Osteocyte (in vitro differentiated cells): ENCODE measurements at regions not wholly inside any gene's neighbourhood (a gene's known extent, or its start where the extent isn't known, plus 50 kb on each side); places are given as distances from the start of the nearest gene placed in this dataset.

Experiments
- DNase-seq: peaks from one replicate; pipeline ENCODE4 v3.0.0; 2021; ENCODE audit warnings: mixed read lengths; ENCODE audit not compliant: unreplicated experiment; ENCODE audit errors: extremely low spot score
- H3K27ac Mint-ChIP-seq: one replicate; pipeline ENCODE4 v1.8.0; 2021; ENCODE audit warnings: mild to moderate bottlenecking, mixed read lengths; ENCODE audit not compliant: unreplicated experiment
- H3K27me3 Mint-ChIP-seq: one replicate; pipeline ENCODE4 v1.8.0; 2021; ENCODE audit warnings: mixed read lengths; ENCODE audit not compliant: unreplicated experiment
- H3K36me3 Mint-ChIP-seq: one replicate; pipeline ENCODE4 v1.8.0; 2021; ENCODE audit warnings: mixed read lengths; ENCODE audit not compliant: unreplicated experiment
- H3K4me1 Mint-ChIP-seq: one replicate; pipeline ENCODE4 v1.8.0; 2021; ENCODE audit warnings: mixed read lengths; ENCODE audit not compliant: unreplicated experiment
- H3K4me3 Mint-ChIP-seq: one replicate; pipeline ENCODE4 v1.8.0; 2021; ENCODE audit warnings: mild to moderate bottlenecking, moderate library complexity, mixed read lengths; ENCODE audit not compliant: unreplicated experiment
- H3K9me3 Mint-ChIP-seq: one replicate; pipeline ENCODE4 v1.8.0; 2021; ENCODE audit warnings: mixed read lengths; ENCODE audit not compliant: unreplicated experiment
- TF ChIP-seq, protein P1 (sequence below): fragments of 200-600 bp; sonication (generic); IDR thresholded peaks from 2 replicates; pipeline ENCODE4 v1.5.0; 2021; ENCODE audit warnings: antibody characterized with exemption, mild to moderate bottlenecking, moderate library complexity

DNA sequence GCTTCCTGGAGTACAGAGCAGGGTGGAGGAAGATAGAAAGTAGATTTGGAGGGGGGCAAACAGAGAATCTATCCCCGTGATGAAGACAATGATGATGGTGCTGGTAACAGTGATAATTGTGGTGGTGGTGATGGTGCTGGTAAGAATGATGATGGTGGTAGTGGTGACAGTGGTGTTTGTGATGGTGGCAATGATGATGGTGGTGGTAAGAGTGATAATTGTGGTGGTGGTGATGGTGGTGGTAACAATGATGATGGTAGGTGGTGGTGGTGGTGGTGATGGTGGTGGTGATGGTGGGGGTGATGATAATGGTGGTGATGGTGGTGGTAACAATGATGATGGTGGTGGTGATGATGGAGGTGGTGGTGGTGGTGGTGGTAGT lies 169.8 kb downstream of the TSHZ3 start:
- no peak overlapping the region for H3K4me3 Mint-ChIP-seq
- TF ChIP-seq, protein P1, sequence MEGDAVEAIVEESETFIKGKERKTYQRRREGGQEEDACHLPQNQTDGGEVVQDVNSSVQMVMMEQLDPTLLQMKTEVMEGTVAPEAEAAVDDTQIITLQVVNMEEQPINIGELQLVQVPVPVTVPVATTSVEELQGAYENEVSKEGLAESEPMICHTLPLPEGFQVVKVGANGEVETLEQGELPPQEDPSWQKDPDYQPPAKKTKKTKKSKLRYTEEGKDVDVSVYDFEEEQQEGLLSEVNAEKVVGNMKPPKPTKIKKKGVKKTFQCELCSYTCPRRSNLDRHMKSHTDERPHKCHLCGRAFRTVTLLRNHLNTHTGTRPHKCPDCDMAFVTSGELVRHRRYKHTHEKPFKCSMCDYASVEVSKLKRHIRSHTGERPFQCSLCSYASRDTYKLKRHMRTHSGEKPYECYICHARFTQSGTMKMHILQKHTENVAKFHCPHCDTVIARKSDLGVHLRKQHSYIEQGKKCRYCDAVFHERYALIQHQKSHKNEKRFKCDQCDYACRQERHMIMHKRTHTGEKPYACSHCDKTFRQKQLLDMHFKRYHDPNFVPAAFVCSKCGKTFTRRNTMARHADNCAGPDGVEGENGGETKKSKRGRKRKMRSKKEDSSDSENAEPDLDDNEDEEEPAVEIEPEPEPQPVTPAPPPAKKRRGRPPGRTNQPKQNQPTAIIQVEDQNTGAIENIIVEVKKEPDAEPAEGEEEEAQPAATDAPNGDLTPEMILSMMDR: no peak
- no peak overlapping the region for H3K27ac Mint-ChIP-seq
- no peaks in the 10 kb centered on the region for H3K27me3 Mint-ChIP-seq
- H3K9me3 Mint-ChIP-seq: no peaks in the 10 kb centered on the region
- no peaks in the 10 kb centered on the region for H3K36me3 Mint-ChIP-seq
- peaks cover 9% of the 10 kb centered on the region for H3K4me1 Mint-ChIP-seq
- DNase-seq: peak; percentile 2

DNA sequence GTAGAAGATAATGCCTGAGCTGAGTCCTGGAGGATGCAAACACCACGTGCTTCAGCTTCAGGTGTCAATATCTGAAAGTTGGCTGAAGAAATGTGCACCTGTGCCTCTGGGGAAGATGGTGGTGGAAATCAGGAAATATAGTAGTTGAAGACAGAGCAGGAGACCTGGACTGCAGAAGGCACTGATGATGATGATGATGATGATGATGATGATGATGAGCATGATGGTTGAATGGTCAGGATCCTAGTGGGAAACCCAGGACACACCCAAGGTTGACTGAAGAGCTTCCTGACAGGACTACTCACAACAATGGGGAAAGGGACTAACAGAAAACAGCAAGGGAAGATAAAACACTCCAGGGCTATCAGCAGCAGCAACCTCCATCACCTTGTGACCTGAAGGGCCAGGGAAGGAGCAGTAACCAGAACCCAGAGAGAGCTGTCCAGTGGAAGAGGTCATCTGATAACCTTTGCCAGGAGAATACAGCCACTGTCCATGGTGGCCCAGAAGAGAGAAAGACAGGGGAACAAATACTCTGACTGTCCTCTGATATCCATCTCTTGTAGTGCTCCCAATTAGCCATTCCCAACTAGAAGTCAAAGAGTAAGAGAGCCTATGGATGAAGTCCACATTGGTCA lies 170.3 kb downstream of the TSHZ3 start:
- H3K27me3 Mint-ChIP-seq: no peaks in the 10 kb centered on the region
- peak; percentile 48 for DNase-seq
- no peak overlapping the region for H3K27ac Mint-ChIP-seq
- no peak overlapping the region for H3K4me3 Mint-ChIP-seq
- H3K36me3 Mint-ChIP-seq: no peaks in the 10 kb centered on the region
- peaks cover 9% of the 10 kb centered on the region for H3K4me1 Mint-ChIP-seq
- H3K9me3 Mint-ChIP-seq: no peaks in the 10 kb centered on the region
- TF ChIP-seq, protein P1: no peak

DNA sequence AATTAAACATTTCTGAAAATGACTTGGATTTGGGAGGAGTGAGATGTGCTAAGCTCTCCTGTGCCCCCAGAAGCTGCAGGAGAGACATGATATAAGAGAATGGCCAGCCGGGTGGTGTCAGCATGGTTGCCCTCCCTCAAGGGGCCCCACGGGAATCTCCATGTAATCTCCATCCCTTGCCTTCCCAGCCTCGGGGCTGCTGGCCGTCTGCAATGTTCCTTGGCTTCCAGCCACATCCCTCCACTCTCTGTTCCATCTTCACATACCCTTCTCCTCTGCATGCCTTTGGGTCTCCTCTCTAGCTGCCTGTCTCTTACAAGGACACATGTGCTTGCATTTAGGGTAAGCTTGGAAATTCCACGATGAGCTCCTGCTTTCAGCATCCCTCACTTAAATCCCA lies 172.0 kb downstream of the TSHZ3 start:
- Mint-ChIP-seq H3K36me3 (no peaks in the 10 kb centered on the region), H3K27ac (no peak overlapping the region), H3K9me3 (no peaks in the 10 kb centered on the region), H3K4me1 (peaks cover 9% of the 10 kb centered on the region), H3K4me3 (no peak overlapping the region), H3K27me3 (no peaks in the 10 kb centered on the region)
- DNase-seq: peak; percentile 75
- TF ChIP-seq, protein P1: no peak

DNA sequence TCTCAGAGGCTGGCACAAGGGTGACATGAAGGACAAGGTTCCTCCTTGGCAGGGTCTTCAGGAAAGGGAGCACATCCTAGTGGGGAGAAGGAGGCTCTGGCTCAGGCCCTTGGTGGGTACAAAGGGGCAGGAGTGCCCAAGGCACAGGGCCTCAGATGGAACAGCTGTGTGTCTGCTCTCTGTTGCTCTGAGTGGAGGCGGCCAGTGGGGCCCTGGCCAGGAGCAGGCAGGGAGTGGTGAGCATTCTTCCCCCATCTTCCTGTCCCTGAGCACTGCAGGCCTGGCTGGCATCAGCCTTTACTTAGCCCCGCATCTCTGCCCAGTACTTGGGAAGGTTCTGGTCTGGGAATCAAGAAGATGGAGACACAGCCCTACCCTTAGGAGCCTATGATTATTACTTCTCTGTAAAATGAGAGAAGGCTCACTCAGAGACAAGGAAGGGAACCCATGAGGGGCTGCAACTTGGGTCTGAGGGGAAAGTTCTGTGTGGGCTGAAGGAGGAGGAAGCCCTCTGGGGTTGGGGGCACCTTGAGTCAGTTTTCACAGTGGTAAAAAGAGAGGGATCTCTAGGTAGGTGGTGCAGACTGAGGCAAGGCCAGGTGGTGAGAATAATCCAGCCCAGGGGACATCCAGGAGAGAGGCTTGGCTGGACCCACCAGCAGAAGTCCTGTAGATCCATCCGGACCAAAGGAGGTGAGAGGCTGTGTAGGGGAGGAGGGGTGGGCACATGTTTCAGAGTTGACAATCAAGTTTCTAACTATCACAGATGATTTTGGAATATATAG lies 173.5 kb downstream of the TSHZ3 start:
- DNase-seq: peak; percentile 65
- H3K27ac Mint-ChIP-seq: no peak overlapping the region
- no peaks in the 10 kb centered on the region for H3K9me3 Mint-ChIP-seq
- no peaks in the 10 kb centered on the region for H3K27me3 Mint-ChIP-seq
- peaks cover 9% of the 10 kb centered on the region for H3K4me1 Mint-ChIP-seq
- H3K36me3 Mint-ChIP-seq: no peaks in the 10 kb centered on the region
- TF ChIP-seq, protein P1: no peak
- H3K4me3 Mint-ChIP-seq: no peak overlapping the region

DNA sequence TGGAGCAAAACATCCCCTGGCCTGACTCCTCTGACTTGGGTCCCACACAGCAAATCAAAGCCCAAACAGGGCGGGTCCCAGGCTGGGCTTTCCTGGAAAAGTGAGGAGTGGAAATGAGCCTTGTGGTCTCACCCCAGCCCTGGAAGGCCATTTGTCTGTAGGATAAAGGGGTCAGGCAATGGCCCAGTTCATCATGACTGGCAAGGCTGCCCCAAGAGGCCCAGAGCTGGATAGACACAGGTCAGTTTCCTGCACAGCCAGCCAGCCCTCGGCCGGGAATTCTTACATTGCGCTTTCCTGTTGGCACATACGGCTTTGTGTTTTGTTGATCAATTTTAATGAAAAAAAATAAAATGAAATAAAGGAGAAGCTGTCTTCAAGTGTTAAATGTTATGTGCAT lies 174.3 kb downstream of the TSHZ3 start:
- no peaks in the 10 kb centered on the region for H3K36me3 Mint-ChIP-seq
- H3K27ac Mint-ChIP-seq: no peak overlapping the region
- peaks cover 9% of the 10 kb centered on the region for H3K4me1 Mint-ChIP-seq
- TF ChIP-seq, protein P1: no peak
- no peaks in the 10 kb centered on the region for H3K27me3 Mint-ChIP-seq
- peak; percentile 75 for DNase-seq
- no peaks in the 10 kb centered on the region for H3K9me3 Mint-ChIP-seq
- H3K4me3 Mint-ChIP-seq: no peak overlapping the region
